ENCODE measurements at regions not wholly inside any gene's neighbourhood (a gene's known extent, or its start where the extent isn't known, plus 50 kb on each side); places are given as distances from the start of the nearest gene placed in this dataset.
"Not testable (repeated sequence)": the region's sequence is repeated elsewhere in the genome, so short reads cannot be mapped to it uniquely, and the experiment has no call there.

DNA sequence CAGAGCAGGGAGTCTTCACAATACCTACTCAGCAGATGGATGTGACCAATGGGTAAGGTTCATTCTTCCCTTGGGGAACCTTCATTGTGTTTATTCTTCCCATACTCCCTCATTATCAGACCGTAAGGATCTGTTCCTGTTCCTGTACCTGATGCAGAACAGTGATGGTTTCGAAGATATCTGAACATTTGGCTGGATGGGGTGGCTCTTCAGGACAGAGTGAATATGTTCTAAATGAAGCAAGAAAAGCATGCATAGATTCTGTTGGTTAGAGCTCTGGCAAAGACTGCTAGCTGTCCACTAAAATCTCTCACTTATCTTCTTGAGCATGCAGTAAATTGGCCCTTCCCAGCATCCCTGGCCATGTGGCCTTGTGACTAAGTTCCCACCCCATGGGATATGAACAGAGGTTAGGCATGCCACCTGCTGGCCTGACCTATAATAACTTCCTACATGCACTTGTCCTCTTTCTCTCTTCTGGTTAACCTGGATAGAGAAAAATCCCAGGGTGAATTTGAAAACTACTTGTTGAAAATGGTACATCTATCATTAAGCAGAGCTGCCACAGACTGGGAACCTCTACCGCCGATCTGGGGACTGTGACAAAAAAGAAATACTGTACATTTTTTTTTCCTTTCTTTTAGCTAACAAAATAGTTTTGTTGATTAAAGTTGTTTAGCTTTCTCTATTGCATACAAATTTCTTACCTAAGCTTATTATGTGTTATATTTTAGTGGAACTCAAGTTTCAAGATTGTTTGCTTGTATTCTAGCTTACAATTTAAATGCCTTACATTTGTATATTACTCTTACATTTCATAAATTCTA is 60.0 kb upstream of the BANK1 start:
- peak; percentile 53 for DNase-seq

- DNase-seq, result no peak
Measured at GRCh38 chr4:101727238-101727637, 63.3 kb upstream of the BANK1 start.

- DNase-seq, result no peak
Measured at GRCh38 chr4:101724093-101724492, 66.4 kb upstream of the BANK1 start.

GRCh38 chr4:101718810-101719209 is 71.7 kb upstream of the BANK1 start:
- DNase-seq, result no peak

DNA sequence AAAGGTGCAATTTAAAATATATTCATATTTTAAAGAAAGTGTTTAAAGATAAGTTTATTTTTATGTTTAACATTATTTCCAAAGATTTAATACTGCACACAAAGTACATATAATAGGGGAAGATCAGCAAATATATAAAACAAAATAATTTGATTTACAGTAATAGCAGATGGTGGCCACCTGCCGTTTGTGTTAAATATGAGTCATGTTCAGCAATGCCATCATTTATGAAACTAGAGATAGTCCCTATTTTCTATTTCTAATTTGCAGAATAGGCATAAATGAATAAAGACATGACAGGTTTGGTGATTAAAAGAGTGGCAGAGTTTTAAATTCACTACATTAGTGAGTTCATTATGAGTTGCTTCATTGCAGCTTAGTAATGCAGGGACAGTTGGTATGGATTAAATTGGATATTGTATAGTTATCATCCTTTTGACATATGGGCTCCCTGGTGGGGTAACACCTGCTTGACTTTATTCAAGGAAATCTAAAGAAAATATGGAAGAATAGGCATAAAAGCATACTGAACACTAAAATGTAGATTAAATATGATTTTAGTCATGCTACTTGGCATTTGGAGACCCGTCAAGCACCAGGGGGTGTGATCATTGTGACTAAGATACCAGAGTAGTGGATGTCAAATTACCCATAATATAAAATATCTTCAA is 78.8 kb upstream of the BANK1 start:
- DNase-seq, result no peak

DNA sequence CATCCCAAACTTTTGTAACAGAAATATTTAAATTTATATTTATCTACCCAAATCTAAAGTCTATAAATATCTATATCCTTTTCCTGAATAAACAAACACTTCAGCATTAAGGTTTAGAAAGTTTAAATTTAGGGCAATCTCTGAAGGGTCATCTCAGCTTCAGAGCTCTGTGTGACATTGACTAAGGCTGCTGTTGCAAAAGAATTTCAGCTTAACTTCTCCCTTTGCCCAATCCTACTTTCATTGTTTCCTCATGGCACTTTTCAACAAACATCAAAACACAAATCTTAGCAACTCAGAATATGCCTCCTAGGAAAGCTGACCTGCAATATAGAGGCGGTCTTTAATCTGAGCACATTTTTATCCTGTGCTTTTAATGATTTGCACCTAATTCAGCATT is 79.7 kb upstream of the BANK1 start:
- DNase-seq, result no peak

GRCh38 chr4:101708293-101709039 is 82.1 kb upstream of the BANK1 start:
- no peak for DNase-seq

DNA sequence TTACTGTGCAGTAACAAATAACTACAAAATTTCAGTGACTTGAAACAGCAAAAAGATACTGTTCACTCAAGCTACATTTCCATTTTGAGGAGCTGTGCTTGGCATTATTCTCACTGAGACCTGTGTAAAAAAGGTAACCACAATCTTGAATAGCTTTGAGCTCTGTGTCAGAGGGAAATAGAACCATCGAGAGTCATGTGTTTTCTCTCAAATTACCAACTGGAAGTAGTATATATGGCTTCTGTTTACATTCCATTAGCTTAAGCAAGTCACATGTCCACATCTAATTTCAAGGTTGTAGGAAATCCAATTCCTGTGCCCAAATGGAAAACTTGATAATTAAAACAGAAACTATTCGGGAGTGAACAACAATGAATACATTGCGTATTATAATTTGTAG is 82.9 kb upstream of the BANK1 start:
- no peak for DNase-seq

DNA sequence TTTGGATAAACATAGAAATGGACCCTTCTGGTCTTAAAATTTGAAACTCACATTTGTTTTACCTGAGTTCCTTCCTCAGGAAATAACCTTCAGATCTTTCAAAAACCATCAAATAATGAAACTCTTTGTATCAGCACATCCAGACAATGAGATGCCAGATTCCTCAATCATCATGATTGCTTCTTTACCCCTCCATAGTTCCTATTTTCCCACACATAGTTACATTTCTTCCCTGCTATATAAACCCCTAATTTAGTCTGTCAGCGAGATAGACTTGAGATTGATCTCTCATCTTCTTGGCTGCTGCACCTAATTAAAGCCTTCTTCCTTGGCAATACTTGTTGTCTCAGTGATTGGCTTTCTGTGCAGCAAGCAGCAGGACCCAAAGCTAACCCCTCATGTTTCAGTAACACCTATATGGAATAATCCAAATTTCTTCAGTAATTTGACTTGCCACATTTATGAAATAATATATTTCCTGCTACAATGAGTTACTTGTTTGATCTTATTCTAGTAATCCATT is 83.9 kb upstream of the BANK1 start:
- no peak for DNase-seq

GRCh38 chr4:101701551-101701950 is 89.0 kb upstream of the BANK1 start:
- no peak for DNase-seq

DNA sequence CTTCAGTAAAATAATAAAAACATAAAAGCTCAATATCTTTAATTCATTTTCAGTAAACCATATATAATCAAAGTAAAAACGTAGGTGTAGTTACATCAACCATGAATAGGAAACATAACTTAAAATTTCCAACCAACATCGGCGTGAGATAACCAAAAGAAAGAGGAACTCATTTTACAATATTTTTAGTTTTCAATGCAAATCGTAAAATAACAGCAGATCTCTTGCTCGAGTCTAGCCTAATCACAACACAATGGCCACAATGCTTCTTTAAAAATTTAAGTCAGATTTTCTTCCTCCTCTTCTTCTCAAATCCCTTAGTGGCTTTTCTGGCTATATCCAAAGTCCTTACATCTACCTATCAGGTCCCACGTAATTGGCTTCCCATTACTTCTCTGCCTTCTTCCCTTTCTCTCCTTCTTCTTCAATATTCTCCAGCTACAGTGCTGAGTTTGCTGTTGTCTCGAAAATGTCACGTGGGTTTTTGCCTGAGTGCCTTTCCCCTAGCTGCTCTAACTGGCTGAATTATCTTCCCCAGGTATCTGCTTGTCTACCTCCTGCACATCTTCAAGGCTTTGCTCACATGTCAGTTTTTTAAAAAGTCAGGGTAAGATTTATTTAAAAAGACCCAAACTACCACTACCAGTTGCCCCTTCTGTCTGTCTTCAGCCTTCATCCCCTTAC is 90.9 kb upstream of the BANK1 start:
- no peak for DNase-seq

- DNase-seq, result no peak
Measured at GRCh38 chr4:101697266-101697665, 93.3 kb upstream of the BANK1 start.

DNA sequence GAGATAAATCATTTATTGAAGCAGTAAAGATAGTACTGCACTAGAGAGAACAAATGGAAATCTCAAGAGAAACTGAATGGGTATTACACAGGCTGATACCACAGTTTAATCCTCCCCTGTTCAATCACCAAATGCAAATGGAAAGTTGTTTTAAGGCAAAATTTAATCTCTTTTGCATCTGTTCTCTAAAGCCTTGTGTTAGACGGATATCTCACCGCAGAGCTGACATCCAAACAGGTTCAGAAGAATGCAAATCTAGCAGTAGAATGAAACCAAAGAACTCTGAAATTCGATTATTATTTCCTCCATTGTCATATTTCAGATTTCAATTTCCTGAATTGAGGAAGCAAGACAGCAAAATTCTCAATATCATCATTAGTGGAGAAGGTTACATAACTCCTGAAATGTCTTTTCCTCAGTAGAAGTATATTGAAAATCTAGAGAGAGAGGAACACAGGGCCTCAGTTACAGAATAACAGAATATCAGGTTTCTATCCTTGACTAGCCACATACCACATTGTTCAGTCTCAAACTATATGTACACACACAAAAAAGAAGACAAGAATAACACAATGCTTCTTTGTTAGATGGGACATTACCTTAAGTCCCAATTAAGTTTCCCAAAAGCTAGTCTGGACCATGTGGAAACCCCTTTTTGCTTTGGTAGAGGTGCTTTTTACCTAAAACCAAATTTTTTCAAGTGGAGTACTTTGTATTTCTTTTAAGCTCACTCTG is 94.1 kb upstream of the BANK1 start:
- no peak for DNase-seq

DNA sequence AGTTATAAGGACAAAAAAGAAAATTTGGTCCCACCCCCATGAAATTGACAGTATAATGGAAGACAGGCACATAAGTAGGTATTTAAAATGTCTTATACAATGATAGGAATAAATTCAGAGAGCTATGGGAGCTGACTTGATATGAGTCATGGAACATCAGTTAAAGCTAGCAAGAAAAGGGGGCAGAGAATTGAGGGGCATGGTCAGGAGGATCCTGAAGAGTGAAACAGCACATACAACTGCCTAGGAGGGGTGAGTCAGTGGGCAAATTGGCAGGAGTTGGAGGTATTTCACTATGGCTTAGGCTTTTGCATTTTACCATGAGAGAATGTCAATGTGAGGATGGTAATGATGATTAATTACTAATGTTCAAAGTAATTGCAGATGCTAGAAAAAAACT is 95.4 kb upstream of the BANK1 start:
- no peak for DNase-seq

DNA sequence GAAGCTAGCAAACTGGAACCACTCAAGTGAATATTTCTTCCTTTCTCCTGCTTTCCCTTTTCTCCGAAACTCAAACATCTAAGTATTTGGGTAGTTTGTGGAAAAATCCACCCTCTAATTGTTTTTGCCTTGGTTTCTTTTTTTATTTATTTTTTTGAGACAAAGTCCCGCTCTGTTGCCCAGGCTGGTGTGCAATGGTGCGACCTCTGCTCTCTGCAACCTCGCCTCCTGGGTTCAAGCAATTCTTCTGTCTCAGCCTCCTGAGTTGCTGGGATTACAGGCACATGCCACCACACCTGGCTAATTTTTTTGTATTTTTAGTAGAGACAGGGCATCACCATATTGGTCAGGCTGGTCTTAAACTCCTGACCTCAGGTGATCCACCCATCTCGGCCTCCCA is 96.1 kb upstream of the BANK1 start:
- not testable (repeated sequence) for DNase-seq

- no peak for DNase-seq
Measured at GRCh38 chr4:101693842-101694398, 96.6 kb upstream of the BANK1 start.

DNA sequence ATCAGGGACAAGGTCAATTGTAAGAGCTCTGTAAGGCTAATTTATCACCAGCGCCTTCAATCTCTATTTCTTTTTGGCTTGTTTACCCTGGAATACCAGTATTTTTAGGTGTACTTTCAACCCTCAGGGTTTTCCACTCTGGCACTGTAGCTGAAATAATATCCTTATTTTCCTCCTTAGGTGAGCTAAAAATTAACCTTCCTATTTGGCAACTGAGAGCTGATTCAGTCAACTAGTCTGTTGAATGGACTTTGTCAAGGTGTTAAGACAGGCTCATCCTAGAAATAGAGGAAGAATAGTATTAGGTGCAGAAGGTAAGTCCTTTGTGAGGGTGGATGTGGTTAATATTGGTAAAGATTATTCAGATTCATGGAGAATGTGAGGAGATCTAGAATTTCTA is 101.3 kb upstream of the BANK1 start:
- no peak for DNase-seq

DNA sequence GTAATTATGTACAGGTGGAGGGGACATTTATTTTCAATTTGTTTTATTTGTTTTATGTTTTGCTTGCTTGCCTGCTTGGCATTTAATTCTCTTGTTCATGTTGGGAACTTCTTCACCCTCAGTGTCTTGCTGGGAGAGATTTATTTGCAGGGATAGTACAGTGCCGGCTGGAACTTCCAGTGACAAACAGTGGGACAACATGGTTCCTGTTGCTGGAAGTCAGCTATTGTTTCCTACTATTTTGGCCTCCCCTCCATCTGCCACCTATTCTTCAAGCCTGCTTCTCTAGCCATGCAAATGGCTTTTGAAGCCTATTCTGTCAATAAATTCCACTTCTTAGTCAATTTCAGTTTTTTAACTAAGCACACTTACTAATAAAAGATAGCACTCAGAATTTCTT is 105.4 kb upstream of the BANK1 start:
- no peak for DNase-seq

- no peak for DNase-seq
Measured at GRCh38 chr4:101682946-101683345, 107.6 kb upstream of the BANK1 start.

GRCh38 chr4:101678180-101678579 is 112.3 kb upstream of the BANK1 start:
- DNase-seq, result no peak

DNA sequence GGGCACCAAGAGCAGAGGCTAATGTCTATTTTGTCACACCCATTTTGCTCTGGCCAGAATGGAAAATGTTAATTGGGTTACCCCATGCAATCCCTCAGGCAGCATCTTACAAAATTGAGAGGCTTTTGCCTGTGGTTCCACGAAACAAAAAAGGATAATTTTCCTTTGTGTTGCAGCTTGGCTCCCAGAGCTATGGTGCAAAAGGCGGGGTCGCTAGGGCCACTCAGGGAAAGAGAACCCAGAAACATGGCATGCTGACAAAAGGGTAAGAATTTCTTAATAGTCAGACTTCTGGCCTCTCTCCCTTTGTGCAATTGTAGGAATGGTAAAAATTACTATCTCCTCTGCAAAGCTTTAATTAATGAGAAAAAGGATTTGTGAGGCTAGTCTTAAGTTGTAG is 119.6 kb upstream of the BANK1 start:
- no peak for DNase-seq

GRCh38 chr4:101670370-101670769 is 120.2 kb upstream of the BANK1 start:
- DNase-seq, result no peak

Data from CD4-positive, alpha-beta T cell treated with Interleukin-17A for 4 hours (primary cell).